K562 (cell line): ENCODE measurements at regions not wholly inside any gene's neighbourhood (a gene's known extent, or its start where the extent isn't known, plus 50 kb on each side); places are given as distances from the start of the nearest gene placed in this dataset.

Experiments
- CHD7 ChIP-seq: fragments of 200-600 bp; sonication (generic); IDR thresholded peaks from one replicate; pipeline ENCODE4 v1.6.1; 2012; ENCODE audit warnings: mild to moderate bottlenecking, low read depth, low read length, inconsistent platforms
- FOXJ3 ChIP-seq: sonication (generic); formaldehyde crosslinking; IDR thresholded peaks from 2 replicates; pipeline ENCODE4 v1.4.0; 2020; ENCODE audit warnings: mild to moderate bottlenecking, missing genetic modification reagents
- PML ChIP-seq: IDR thresholded peaks from 2 replicates; pipeline ENCODE4 v1.6.1; 2012; ENCODE audit warnings: low read length, inconsistent platforms
- STAT5A ChIP-seq: IDR thresholded peaks from 2 replicates; pipeline ENCODE4 v1.6.1; 2012; ENCODE audit warnings: low read length, inconsistent platforms, borderline replicate concordance
- TF ChIP-seq, protein P1 (sequence below): fragments of 250-450 bp; sonication (Bioruptor Pico); IDR thresholded peaks from 2 replicates; pipeline ENCODE4 v1.4.0; 2020; ENCODE audit warnings: borderline replicate concordance

- TF ChIP-seq CHD7 (no peak), STAT5A (no peak), FOXJ3 (CRISPR knock-in tag) (no peak), PML (no peak)
- TF ChIP-seq, protein P1, sequence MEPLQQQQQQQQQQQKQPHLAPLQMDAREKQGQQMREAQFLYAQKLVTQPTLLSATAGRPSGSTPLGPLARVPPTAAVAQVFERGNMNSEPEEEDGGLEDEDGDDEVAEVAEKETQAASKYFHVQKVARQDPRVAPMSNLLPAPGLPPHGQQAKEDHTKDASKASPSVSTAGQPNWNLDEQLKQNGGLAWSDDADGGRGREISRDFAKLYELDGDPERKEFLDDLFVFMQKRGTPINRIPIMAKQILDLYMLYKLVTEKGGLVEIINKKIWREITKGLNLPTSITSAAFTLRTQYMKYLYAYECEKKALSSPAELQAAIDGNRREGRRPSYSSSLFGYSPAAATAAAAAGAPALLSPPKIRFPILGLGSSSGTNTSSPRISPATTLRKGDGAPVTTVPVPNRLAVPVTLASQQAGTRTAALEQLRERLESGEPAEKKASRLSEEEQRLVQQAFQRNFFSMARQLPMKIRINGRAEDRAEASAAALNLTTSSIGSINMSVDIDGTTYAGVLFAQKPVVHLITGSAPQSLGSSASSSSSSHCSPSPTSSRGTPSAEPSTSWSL (CRISPR knock-in tag) = no peak
These were observed 345.5 kb downstream of the TNS1 start (continued) for GRCh38 chr2:217657252-217657651.
